ENCODE measurements at regions not wholly inside any gene's neighbourhood (a gene's known extent, or its start where the extent isn't known, plus 50 kb on each side); places are given as distances from the start of the nearest gene placed in this dataset.

DNA sequence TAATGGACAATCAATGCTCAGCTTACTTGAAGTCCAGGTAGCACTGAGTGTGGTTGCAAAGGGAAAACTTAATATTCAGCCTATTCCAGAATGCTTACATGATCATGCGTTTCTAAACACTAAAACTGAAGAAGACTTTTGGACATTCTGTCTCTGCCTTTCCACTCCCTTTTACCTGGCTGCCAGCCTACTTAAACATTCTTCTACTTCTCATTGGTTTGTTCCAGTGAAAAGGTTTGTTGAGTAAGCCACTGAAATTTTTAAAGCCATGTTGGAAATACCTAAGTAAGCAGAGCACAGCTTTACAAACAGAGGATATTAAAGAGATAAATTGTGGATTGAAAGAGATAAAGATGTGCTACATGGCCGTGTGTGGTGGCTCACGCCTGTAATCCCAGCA, 1280.8 kb upstream of the AUTS2 start:
- no peak for DNase-seq
- H2AFZ ChIP-seq (ENCODE audit: low read length): no peak overlapping the region
- no peak overlapping the region for H3K4me2 ChIP-seq (ENCODE audit: low read depth, low read length)
- H3K4me3 ChIP-seq (ENCODE audit: low read length): no peak overlapping the region
- peaks cover 19% of the 10 kb centered on the region for H3F3A ChIP-seq (ENCODE audit: insufficient read depth, low read length)
- no peaks in the 10 kb centered on the region for H3K9me2 ChIP-seq (replicated peaks; ENCODE audit: insufficient read depth, low read length)
- TF ChIP-seq, protein P1, sequence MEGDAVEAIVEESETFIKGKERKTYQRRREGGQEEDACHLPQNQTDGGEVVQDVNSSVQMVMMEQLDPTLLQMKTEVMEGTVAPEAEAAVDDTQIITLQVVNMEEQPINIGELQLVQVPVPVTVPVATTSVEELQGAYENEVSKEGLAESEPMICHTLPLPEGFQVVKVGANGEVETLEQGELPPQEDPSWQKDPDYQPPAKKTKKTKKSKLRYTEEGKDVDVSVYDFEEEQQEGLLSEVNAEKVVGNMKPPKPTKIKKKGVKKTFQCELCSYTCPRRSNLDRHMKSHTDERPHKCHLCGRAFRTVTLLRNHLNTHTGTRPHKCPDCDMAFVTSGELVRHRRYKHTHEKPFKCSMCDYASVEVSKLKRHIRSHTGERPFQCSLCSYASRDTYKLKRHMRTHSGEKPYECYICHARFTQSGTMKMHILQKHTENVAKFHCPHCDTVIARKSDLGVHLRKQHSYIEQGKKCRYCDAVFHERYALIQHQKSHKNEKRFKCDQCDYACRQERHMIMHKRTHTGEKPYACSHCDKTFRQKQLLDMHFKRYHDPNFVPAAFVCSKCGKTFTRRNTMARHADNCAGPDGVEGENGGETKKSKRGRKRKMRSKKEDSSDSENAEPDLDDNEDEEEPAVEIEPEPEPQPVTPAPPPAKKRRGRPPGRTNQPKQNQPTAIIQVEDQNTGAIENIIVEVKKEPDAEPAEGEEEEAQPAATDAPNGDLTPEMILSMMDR (IDR thresholded peaks at IDR 0.05; ENCODE audit: low read length): no peak
- TF ChIP-seq EZH2 (optimal IDR thresholded peaks at IDR 0.05; ENCODE audit: low read depth, low read length) (no peak), EZH2phosphoT487 (IDR thresholded peaks at IDR 0.05; ENCODE audit: low read length) (no peak)
- no peak overlapping the region for H3K9ac ChIP-seq (ENCODE audit: low read length)
- H3K27ac ChIP-seq (ENCODE audit: low read length): no peak overlapping the region
- H3K9me3 ChIP-seq (replicated peaks; ENCODE audit: insufficient read depth, low read length): no peaks in the 10 kb centered on the region
- no peaks in the 10 kb centered on the region for H3K79me2 ChIP-seq (ENCODE audit: low read length)
- no peaks in the 10 kb centered on the region for H4K20me1 ChIP-seq (ENCODE audit: insufficient read depth, low read length)
- H3K36me3 ChIP-seq (replicated peaks; ENCODE audit: insufficient read depth, low read length): no peaks in the 10 kb centered on the region
- peaks cover 20% of the 10 kb centered on the region for H3K4me1 ChIP-seq (ENCODE audit: low read length)
- no peaks in the 10 kb centered on the region for H3K27me3 ChIP-seq (replicated peaks; ENCODE audit: insufficient read depth, low read length)

DNA sequence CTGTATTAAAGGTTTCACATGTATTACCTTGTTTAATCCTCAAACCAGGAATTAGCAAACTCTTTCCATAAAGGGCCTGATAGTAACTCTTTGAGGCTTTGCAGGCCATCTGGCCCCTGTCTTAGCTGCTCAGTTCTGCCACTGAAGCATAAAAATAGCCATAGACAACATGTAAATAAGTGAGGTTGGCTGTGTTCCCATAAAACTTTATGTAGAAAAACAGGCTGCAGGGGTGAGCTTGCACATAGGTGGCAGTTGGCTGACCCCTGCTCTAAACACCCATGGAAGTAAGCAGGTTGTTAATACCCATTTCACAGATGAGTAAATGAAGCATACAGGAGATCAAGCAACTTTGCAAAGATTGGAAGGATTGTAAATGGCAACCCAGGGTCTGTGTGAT, 1279.2 kb upstream of the AUTS2 start:
- Histone ChIP-seq H4K20me1 (ENCODE audit: insufficient read depth, low read length) (no peaks in the 10 kb centered on the region), H3K9me3 (replicated peaks; ENCODE audit: insufficient read depth, low read length) (no peaks in the 10 kb centered on the region)

DNA sequence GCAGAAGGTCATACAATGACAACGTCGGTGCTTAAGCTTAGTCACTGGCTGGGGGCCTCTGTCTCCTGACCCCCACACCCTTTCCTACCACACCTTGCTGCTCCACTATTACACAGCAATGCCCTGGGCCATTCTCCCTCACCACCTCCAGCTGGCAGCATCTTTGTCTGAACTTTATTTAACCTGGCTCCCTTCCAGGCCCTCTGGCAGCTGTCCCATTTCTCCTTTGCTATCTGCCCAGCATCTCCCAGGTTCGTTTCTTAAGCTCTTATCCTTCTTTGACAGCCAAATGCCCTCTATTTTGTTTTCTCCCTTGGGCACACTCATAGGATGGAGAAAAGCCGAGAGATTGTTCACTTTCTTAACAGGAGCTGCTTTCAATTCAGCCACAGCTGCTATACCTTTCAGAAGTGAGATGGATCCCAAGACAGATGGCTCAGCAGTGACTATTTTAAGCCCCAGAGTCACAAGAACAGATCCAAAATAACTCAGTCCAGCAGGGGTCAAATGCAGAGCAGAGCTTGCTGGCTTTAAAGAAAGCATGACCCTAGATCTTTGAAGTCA, 1277.1 kb upstream of the AUTS2 start:
- Histone ChIP-seq H3K9me3 (replicated peaks; ENCODE audit: insufficient read depth, low read length) (no peaks in the 10 kb centered on the region), H3K79me2 (ENCODE audit: low read length) (no peaks in the 10 kb centered on the region), H3K4me3 (ENCODE audit: low read length) (peak overlapping the region; percentile 40), H2AFZ (ENCODE audit: low read length) (peak overlapping the region; percentile 36; the same call in 1 of the 2 replicates), H4K20me1 (ENCODE audit: insufficient read depth, low read length) (no peaks in the 10 kb centered on the region), H3K36me3 (replicated peaks; ENCODE audit: insufficient read depth, low read length) (no peaks in the 10 kb centered on the region), H3K27ac (ENCODE audit: low read length) (peak overlapping the region; percentile 94), H3K27me3 (replicated peaks; ENCODE audit: insufficient read depth, low read length) (no peaks in the 10 kb centered on the region), H3K9ac (ENCODE audit: low read length) (peak overlapping the region; percentile 67), H3K4me2 (ENCODE audit: low read depth, low read length) (peak overlapping the region; percentile 86), H3K4me1 (ENCODE audit: low read length) (peaks cover 29% of the 10 kb centered on the region), H3F3A (ENCODE audit: insufficient read depth, low read length) (peaks cover 25% of the 10 kb centered on the region), H3K9me2 (replicated peaks; ENCODE audit: insufficient read depth, low read length) (no peaks in the 10 kb centered on the region)
- TF ChIP-seq EZH2phosphoT487 (IDR thresholded peaks at IDR 0.05; ENCODE audit: low read length) (no peak), EZH2 (optimal IDR thresholded peaks at IDR 0.05; ENCODE audit: low read depth, low read length) (no peak)
- TF ChIP-seq, protein P1 (IDR thresholded peaks at IDR 0.05; ENCODE audit: low read length): no peak
- DNase-seq: peak; percentile 95

More for the DNA sequence above, 1279.2 kb upstream of the AUTS2 start:
- Histone ChIP-seq H3K36me3 (replicated peaks; ENCODE audit: insufficient read depth, low read length) (no peaks in the 10 kb centered on the region), H3K4me1 (ENCODE audit: low read length) (peaks cover 29% of the 10 kb centered on the region), H3K9me2 (replicated peaks; ENCODE audit: insufficient read depth, low read length) (no peaks in the 10 kb centered on the region), H3K4me2 (ENCODE audit: low read depth, low read length) (no peak overlapping the region), H3K27me3 (replicated peaks; ENCODE audit: insufficient read depth, low read length) (no peaks in the 10 kb centered on the region), H3F3A (ENCODE audit: insufficient read depth, low read length) (peaks cover 25% of the 10 kb centered on the region), H3K9ac (ENCODE audit: low read length) (no peak overlapping the region), H3K4me3 (ENCODE audit: low read length) (no peak overlapping the region), H2AFZ (ENCODE audit: low read length) (no peak overlapping the region), H3K79me2 (ENCODE audit: low read length) (no peaks in the 10 kb centered on the region), H3K27ac (ENCODE audit: low read length) (no peak overlapping the region)
- no peak for DNase-seq
- no peak for TF ChIP-seq EZH2 (optimal IDR thresholded peaks at IDR 0.05; ENCODE audit: low read depth, low read length)
- TF ChIP-seq, protein P1 (IDR thresholded peaks at IDR 0.05; ENCODE audit: low read length): no peak
- no peak for TF ChIP-seq EZH2phosphoT487 (IDR thresholded peaks at IDR 0.05; ENCODE audit: low read length)
